ENCODE measurements at regions not wholly inside any gene's neighbourhood (a gene's known extent, or its start where the extent isn't known, plus 50 kb on each side); places are given as distances from the start of the nearest gene placed in this dataset.

DNA sequence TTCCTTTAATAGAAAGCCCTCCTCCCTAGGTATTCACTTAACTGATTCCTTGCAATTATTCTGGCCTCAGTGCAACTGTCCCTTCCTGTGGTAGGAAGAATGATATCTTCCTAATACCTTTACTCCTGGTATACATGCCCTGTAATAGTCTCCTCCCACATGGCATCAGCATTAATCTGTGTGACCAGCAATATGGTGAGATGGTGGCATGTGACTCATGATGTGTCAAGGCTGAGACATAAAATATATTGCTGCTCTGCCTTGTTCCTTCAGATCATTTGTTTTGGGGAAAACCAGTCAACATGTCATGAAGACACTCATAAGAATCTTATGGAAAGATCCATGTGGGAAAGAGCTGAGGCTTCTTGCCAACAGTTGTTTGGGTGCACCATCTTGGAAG lies 149.1 kb upstream of the TRPM3 start:
- TF ChIP-seq CTCF (conservative IDR thresholded peaks at IDR 0.05) = no peak
- TF ChIP-seq ZFX (IDR thresholded peaks at IDR 0.05) = no peak
